ENCODE measurements at regions not wholly inside any gene's neighbourhood (a gene's known extent, or its start where the extent isn't known, plus 50 kb on each side); places are given as distances from the start of the nearest gene placed in this dataset.

DNA sequence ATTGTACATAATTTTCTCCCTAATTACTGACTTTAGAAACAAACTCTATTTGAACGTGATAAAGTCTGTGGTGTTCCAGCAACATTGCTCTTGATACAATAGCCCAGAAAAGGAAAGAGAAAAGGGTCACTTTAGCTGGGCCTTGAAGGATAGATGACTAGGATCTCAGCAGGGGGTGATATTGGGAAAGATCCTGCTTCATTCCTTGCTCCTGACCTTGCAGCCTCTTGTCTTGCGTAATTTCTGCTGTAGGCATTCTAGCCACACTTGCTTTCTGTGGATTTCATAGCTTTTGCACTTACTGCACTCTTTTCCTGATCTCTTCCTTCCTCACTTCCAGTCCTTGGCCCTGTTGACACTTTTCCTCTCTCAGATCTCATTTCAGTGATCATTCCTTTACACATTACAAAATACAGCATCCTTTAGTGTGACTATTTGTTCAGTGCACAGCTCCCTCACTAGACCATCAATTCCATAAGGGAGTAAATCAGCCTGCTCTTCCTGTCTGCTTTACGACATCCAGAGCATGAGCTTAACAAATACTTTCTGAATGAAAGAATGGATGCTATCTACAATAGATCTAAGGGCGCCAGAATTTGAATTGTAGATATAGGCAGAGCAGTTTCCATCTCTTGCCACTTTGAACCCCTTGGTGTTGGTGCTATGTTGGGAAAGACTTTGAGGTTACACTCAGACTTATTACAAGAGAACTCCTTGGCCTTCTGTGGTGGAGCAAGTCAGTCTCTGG is 559.6 kb upstream of the MDFIC2 start:
- Histone ChIP-seq H3K9me3 (no peaks in the 10 kb centered on the region), H3K4me1 (no peaks in the 10 kb centered on the region), H3K27me3 (no peaks in the 10 kb centered on the region), H3K36me3 (no peaks in the 10 kb centered on the region), H3K4me3 (no peak overlapping the region), H3K27ac (no peak overlapping the region)
- intact Hi-C loops (cut with DNase I; ENCODE audit: low total_unique reads) = no loop called here
- no peak for TF ChIP-seq POLR2A (IDR thresholded peaks at IDR 0.05)
- TF ChIP-seq, protein P1, sequence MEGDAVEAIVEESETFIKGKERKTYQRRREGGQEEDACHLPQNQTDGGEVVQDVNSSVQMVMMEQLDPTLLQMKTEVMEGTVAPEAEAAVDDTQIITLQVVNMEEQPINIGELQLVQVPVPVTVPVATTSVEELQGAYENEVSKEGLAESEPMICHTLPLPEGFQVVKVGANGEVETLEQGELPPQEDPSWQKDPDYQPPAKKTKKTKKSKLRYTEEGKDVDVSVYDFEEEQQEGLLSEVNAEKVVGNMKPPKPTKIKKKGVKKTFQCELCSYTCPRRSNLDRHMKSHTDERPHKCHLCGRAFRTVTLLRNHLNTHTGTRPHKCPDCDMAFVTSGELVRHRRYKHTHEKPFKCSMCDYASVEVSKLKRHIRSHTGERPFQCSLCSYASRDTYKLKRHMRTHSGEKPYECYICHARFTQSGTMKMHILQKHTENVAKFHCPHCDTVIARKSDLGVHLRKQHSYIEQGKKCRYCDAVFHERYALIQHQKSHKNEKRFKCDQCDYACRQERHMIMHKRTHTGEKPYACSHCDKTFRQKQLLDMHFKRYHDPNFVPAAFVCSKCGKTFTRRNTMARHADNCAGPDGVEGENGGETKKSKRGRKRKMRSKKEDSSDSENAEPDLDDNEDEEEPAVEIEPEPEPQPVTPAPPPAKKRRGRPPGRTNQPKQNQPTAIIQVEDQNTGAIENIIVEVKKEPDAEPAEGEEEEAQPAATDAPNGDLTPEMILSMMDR (IDR thresholded peaks at IDR 0.05 in 4 of 5, conservative IDR thresholded peaks at IDR 0.05 in 1 of 5) = no peak
- in situ Hi-C loops (cut with MboI; ENCODE audit: low sequenced_read_pairs in 4 of 4) = no loop called here
- ATAC-seq = no peak
- DNase-seq = no peak

GRCh38 chr3:70870576-70870975 is 558.1 kb upstream of the MDFIC2 start:
- in situ Hi-C loops (cut with MboI; ENCODE audit: low sequenced_read_pairs in 4 of 4) = no loop called here
- no peak for ATAC-seq

DNA sequence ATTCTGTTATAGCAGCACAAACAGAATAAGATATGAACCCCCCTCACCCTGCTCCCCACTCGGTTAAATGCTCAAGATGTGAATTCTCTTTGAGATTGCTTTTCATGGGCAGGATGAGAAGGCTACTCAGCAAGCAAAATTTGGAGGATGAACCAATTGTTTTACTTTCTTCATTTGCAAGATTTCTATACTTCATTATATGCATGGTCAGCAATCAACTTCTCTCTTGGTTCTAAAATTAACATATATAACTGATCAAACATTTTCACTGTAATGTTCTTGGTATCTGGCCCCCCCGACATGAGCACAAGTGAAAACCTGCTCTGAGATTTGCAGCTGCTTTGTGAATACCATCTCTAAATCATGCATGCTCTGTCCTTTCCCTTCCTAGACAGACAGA is 556.1 kb upstream of the MDFIC2 start:
- intact Hi-C loops (cut with DNase I; ENCODE audit: low total_unique reads) (no loop called here), in situ Hi-C loops (cut with MboI; ENCODE audit: low sequenced_read_pairs in 4 of 4) (no loop called here)
- no peak for ATAC-seq
- no peak overlapping the region for H3K4me3 ChIP-seq
- no peaks in the 10 kb centered on the region for H3K4me1 ChIP-seq
- no peak for TF ChIP-seq POLR2A (IDR thresholded peaks at IDR 0.05)
- TF ChIP-seq, protein P1 (IDR thresholded peaks at IDR 0.05 in 4 of 5, conservative IDR thresholded peaks at IDR 0.05 in 1 of 5) = no peak
- no peaks in the 10 kb centered on the region for H3K27me3 ChIP-seq
- DNase-seq = no peak
- H3K27ac ChIP-seq = no peak overlapping the region
- no peaks in the 10 kb centered on the region for H3K9me3 ChIP-seq
- no peaks in the 10 kb centered on the region for H3K36me3 ChIP-seq

More at GRCh38 chr3:70870576-70870975, 558.1 kb upstream of the MDFIC2 start:
- TF ChIP-seq, protein P1 (IDR thresholded peaks at IDR 0.05 in 4 of 5, conservative IDR thresholded peaks at IDR 0.05 in 1 of 5) = no peak
- TF ChIP-seq POLR2A (IDR thresholded peaks at IDR 0.05) = no peak
- intact Hi-C loops (cut with DNase I; ENCODE audit: low total_unique reads) = no loop called here
- Histone ChIP-seq H3K27me3 (no peaks in the 10 kb centered on the region), H3K4me3 (no peak overlapping the region), H3K36me3 (no peaks in the 10 kb centered on the region), H3K4me1 (no peaks in the 10 kb centered on the region), H3K9me3 (no peaks in the 10 kb centered on the region), H3K27ac (no peak overlapping the region)
- DNase-seq = no peak

GRCh38 chr3:70863049-70863448 is 550.6 kb upstream of the MDFIC2 start:
- H3K36me3 ChIP-seq = no peaks in the 10 kb centered on the region
- intact Hi-C loops (cut with DNase I; ENCODE audit: low total_unique reads) = no loop called here
- ATAC-seq (no peak), DNase-seq (no peak)
- TF ChIP-seq POLR2A (IDR thresholded peaks at IDR 0.05) = no peak
- TF ChIP-seq, protein P1 (IDR thresholded peaks at IDR 0.05 in 4 of 5, conservative IDR thresholded peaks at IDR 0.05 in 1 of 5) = no peak
- H3K4me3 ChIP-seq = no peak overlapping the region
- no peaks in the 10 kb centered on the region for H3K4me1 ChIP-seq
- no peaks in the 10 kb centered on the region for H3K27me3 ChIP-seq
- in situ Hi-C loops (cut with MboI; ENCODE audit: low sequenced_read_pairs in 4 of 4) = no loop called here
- H3K27ac ChIP-seq = no peak overlapping the region
- H3K9me3 ChIP-seq = no peaks in the 10 kb centered on the region

DNA sequence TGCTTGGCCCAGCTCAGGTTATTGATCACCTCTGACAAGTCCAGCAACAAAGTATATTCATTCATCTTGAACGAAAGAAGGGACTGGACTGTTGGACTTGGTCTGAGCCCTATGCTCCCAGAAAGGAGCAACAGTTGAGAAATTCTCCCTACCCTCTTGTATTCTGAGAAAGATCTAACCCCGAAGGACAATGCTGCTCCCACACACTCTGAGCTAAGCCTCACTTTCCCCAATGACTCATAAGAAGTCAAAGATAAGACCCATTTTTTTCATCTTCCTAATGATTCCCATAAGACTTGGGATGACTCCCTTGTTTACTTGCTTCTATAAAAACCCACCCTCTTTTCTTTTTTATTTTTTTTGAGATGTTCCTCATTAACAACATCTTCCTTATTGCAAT is 549.4 kb upstream of the MDFIC2 start:
- intact Hi-C loops (cut with DNase I; ENCODE audit: low total_unique reads) = no loop called here
- Histone ChIP-seq H3K4me1 (no peaks in the 10 kb centered on the region), H3K27me3 (no peaks in the 10 kb centered on the region), H3K36me3 (no peaks in the 10 kb centered on the region), H3K9me3 (no peaks in the 10 kb centered on the region), H3K4me3 (no peak overlapping the region), H3K27ac (peak overlapping the region in 1 of 4 donors; percentile 14)
- no peak for TF ChIP-seq POLR2A (IDR thresholded peaks at IDR 0.05)
- TF ChIP-seq, protein P1 (IDR thresholded peaks at IDR 0.05 in 4 of 5, conservative IDR thresholded peaks at IDR 0.05 in 1 of 5) = no peak
- in situ Hi-C loops (cut with MboI; ENCODE audit: low sequenced_read_pairs in 4 of 4) = no loop called here
- ATAC-seq = no peak
- no peak for DNase-seq

Measured in gastrocnemius medialis (tissue), 4 donors.